ENCODE measurements at regions not wholly inside any gene's neighbourhood (a gene's known extent, or its start where the extent isn't known, plus 50 kb on each side); places are given as distances from the start of the nearest gene placed in this dataset.
"Not testable (repeated sequence)": the region's sequence is repeated elsewhere in the genome, so short reads cannot be mapped to it uniquely, and the experiment has no call there.

DNA sequence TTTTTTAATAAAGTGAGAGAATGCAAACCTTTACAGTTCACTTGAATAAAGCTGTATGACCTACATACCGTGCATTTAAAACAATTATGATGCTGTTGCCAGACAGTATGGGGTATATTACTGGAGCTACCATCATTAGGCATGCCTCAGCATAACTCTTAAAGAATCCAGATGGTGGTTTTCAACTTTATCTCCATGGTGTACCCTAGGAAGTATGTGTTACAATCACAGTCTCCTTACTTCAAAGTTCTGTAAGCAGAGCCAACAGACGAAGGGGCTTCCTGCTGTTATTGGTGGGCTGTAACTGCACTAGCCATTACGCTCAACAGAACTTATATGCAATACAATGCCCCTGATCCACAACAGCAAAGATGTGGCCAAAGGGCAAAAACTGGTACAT lies 803.3 kb downstream of the DTWD2 start:
- H3K4me1 ChIP-seq (replicated peaks in 1 of 2) = no peaks in the 10 kb centered on the region
- no peak overlapping the region for H3K27ac ChIP-seq
- in situ Hi-C loops (cut with MboI; ENCODE audit: low pct_unique_long_range_greater_than_20kb in 2 of 9, low sequenced_read_pairs in 9 of 9, unreplicated experiment in 9 of 9) = no loop called here
- H3K4me3 ChIP-seq = no peak overlapping the region
- ATAC-seq (replicated peaks in 6 of 8) = no peak
- 20 to 94% (median 60%) methylated on average over 1 to 3 of the region's 3 CpGs; no CpG with 5 or more reads in 2 of the 10 experiments for WGBS, 10 experiments

DNA sequence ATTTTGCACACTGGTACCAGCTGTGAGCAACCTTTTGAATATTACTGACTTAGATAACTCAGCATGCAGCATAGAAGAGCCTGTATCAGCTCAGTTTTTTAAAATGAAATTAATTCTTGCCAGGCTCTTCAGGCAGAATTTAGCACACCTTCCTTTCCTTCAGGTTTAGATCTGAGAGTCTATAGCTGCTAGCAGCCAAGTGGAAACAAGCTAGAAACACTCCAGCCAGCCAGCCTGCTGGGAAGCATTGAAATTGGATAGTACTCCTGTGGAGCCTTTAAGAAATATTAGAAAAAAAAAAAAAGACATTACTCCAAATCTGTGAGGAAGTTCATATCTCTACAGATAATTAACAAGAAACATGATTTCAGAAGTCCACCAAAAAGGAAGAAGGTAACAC lies 812.2 kb downstream of the DTWD2 start:
- Histone ChIP-seq H3K27ac (no peak overlapping the region), H3K4me1 (replicated peaks in 1 of 2) (peaks cover 0 to 9% of the 10 kb centered on the region in 2 donors), H3K4me3 (no peak overlapping the region)
- no peak for ATAC-seq (replicated peaks in 6 of 8)
- in situ Hi-C loops (cut with MboI; ENCODE audit: low pct_unique_long_range_greater_than_20kb in 2 of 9, low sequenced_read_pairs in 9 of 9, unreplicated experiment in 9 of 9) = no loop called here

DNA sequence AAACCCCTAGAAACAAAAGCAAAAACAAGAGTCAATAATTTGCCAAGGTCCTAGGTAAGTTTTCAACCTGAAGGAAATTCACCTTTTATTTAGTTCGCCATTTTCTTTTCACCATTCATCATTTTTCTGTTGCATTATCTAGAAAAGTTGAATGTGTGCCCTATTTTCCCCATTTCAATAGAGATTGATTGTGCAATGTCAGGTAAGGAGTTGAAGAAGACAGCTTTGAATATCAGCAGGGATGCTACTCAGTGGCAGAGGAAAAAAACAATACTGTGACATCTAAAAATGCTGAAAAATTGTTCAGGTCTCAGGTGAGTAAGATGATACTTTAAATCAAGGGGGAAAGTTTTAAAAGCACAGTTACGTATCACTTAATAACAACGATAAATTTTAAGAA lies 813.7 kb downstream of the DTWD2 start:
- no peak for ATAC-seq (replicated peaks in 6 of 8)
- in situ Hi-C loops (cut with MboI; ENCODE audit: low pct_unique_long_range_greater_than_20kb in 2 of 9, low sequenced_read_pairs in 9 of 9, unreplicated experiment in 9 of 9) = no loop called here
- WGBS, 10 experiments = 16 to 92% (median 74%) methylated on average over 1 to 3 of the region's 3 CpGs
- no peak overlapping the region for H3K27ac ChIP-seq
- H3K4me1 ChIP-seq (replicated peaks in 1 of 2) = peaks cover 0 to 9% of the 10 kb centered on the region in 2 donors
- no peak overlapping the region for H3K4me3 ChIP-seq

DNA sequence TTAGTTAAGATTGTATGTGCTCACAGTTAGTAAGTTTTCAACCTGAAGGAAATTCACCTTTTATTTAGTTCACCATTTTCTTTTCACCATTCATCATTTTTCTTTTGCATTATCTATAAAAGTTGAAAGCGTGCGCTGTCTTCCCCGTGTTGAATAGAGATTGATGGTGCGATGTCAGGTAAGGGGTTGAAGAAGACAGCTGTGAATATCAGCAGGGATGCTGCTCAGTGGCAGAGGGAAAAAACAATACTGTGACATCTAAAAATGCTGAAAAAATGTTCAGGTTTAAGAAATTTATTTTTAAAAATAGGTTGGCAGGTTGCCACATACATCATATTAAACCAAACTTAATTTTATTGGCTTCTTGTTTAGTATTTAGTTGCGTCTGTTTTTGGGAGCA lies 815.0 kb downstream of the DTWD2 start:
- peaks cover 0 to 6% of the 10 kb centered on the region in 2 donors for H3K4me1 ChIP-seq (replicated peaks in 1 of 2)
- in situ Hi-C loops (cut with MboI; ENCODE audit: low pct_unique_long_range_greater_than_20kb in 2 of 9, low sequenced_read_pairs in 9 of 9, unreplicated experiment in 9 of 9) = no loop called here
- H3K4me3 ChIP-seq = no peak overlapping the region
- no peak overlapping the region for H3K27ac ChIP-seq
- WGBS, 10 experiments = 67 to 100% (median 92%) methylated on average over 1 to 5 of the region's 5 CpGs; no CpG with 5 or more reads in 1 of the 10 experiments
- ATAC-seq (replicated peaks in 6 of 8) = no peak

DNA sequence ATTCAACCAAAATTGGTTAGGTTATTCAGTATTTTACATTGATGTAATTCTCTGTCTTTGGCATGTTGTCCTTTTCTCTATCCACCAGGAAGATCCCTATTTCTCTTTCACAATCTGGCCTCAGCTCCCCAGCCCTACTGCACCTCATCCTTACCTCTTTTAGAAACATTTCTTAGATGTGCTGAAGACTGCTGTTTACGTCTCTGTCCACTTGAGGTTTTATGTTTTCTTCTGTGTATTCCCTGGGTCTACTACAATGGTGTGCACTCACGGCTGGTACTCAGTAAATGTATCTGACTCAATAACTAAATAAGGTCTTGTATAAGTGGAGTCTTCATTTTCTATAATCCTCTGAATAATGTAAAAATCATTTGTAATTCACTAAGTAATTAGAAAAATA lies 822.7 kb downstream of the DTWD2 start:
- no peaks in the 10 kb centered on the region for H3K4me1 ChIP-seq (replicated peaks in 1 of 2)
- in situ Hi-C loops (cut with MboI; ENCODE audit: low pct_unique_long_range_greater_than_20kb in 2 of 9, low sequenced_read_pairs in 9 of 9, unreplicated experiment in 9 of 9) = no loop called here
- no peak overlapping the region for H3K27ac ChIP-seq
- ATAC-seq (replicated peaks in 6 of 8) = no peak
- WGBS, 10 experiments = 20 to 100% (median 82%) methylated on average over 1 to 2 of the region's 2 CpGs; no CpG with 5 or more reads in 4 of the 10 experiments
- no peak overlapping the region for H3K4me3 ChIP-seq

DNA sequence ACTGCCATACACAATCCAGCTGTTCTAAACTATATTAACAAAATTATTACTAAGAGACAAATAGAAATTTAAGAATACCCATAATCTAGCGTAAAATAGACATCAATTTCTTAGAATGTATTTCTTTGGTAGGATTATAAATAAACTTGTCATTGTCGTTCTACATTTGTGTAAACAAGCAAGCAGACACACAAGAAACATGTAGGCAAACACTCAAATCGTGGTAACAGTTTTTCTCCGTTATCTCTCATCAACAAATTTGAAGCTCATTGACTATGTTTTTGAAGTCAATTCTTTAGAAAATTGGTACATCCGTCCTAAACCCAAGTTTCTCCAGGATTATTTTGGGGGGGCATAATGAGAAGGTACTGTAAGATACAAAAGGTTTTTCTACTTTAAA lies 832.2 kb downstream of the DTWD2 start:
- in situ Hi-C loops (cut with MboI; ENCODE audit: low pct_unique_long_range_greater_than_20kb in 2 of 9, low sequenced_read_pairs in 9 of 9, unreplicated experiment in 9 of 9) = no loop called here
- no peaks in the 10 kb centered on the region for H3K4me1 ChIP-seq (replicated peaks in 1 of 2)
- no peak for ATAC-seq (replicated peaks in 6 of 8)
- H3K27ac ChIP-seq = no peak overlapping the region
- no peak overlapping the region for H3K4me3 ChIP-seq
- WGBS, 10 experiments = 31 to 100% (median 80%) methylated on average over 1 to 5 of the region's 5 CpGs

DNA sequence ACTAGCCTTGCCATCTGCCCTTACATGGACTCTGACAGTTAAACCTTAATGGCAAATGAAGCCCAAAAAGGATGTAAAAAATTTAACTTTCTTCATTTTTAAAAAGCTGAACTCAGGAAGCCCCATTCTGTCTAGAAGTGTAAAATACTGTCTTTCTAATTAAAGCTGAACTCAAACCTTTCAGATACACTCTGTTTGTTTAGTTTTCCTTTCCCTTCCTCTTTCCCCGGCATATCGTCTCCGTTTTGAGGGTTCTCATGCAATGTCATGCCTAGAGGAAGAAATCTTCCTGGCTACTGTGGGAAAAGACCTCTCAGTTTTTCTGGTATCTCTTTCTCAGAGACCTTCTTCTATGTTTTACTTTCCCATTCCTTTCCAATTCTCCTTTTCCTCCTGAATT lies 841.5 kb downstream of the DTWD2 start:
- no peak overlapping the region for H3K27ac ChIP-seq
- H3K4me1 ChIP-seq (replicated peaks in 1 of 2) = no peaks in the 10 kb centered on the region
- ATAC-seq (replicated peaks in 6 of 8) = no peak
- in situ Hi-C loops (cut with MboI; ENCODE audit: low pct_unique_long_range_greater_than_20kb in 2 of 9, low sequenced_read_pairs in 9 of 9, unreplicated experiment in 9 of 9) = no loop called here
- 35 to 95% (median 59%) methylated on average over 2 to 3 of the region's 3 CpGs; no CpG with 5 or more reads in 1 of the 10 experiments for WGBS, 10 experiments
- no peak overlapping the region for H3K4me3 ChIP-seq

DNA sequence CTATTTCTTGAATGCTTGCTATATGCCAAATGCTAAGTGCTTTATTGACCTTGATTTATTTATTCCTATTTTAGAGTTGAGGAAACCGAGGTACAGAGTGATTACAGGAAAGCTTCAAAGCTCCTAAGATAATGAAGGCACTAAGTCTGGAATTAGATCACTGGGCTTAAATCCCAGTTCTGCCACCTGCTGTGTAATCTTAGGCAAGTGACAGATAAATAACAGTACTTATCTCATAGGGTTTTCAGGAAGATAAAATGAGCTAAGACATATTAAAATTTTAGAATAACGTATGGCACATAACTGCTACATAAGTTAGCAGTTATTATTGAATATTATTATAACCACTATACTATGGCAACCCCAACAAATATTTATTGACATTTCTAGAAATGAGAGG lies 843.8 kb downstream of the DTWD2 start:
- no peak overlapping the region for H3K27ac ChIP-seq
- ATAC-seq (replicated peaks in 6 of 8) = no peak
- H3K4me3 ChIP-seq = no peak overlapping the region
- H3K4me1 ChIP-seq (replicated peaks in 1 of 2) = no peaks in the 10 kb centered on the region
- in situ Hi-C loops (cut with MboI; ENCODE audit: low pct_unique_long_range_greater_than_20kb in 2 of 9, low sequenced_read_pairs in 9 of 9, unreplicated experiment in 9 of 9) = no loop called here
- WGBS, 10 experiments = 0 to 86% (median 56%) methylated on average over 1 to 2 of the region's 2 CpGs; no CpG with 5 or more reads in 2 of the 10 experiments

DNA sequence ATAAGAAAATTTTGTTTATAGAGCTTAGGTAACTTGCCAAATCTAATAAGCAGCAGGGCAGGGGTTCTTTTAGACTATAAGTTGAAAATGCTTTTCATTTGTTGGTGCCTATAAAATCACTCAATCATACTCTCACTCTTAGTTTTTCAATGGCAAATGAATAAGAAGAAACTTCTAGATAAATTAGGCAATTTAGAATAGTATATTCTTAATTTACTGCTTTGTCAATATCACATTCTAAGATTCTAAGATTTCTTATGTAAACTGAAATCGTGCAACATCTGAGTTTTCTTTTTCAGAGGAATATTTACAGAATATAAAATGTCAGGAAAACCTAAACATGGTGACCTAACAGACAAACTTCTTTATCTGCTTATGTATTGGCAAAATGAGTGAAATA lies 849.0 kb downstream of the DTWD2 start:
- no peak for ATAC-seq (replicated peaks in 6 of 8)
- in situ Hi-C loops (cut with MboI; ENCODE audit: low pct_unique_long_range_greater_than_20kb in 2 of 9, low sequenced_read_pairs in 9 of 9, unreplicated experiment in 9 of 9) = no loop called here
- Histone ChIP-seq H3K4me1 (replicated peaks in 1 of 2) (no peaks in the 10 kb centered on the region), H3K27ac (no peak overlapping the region), H3K4me3 (no peak overlapping the region)
- 0 to 92% (median 65%) methylated on average over 1 of the region's 1 CpG for WGBS, 10 experiments

DNA sequence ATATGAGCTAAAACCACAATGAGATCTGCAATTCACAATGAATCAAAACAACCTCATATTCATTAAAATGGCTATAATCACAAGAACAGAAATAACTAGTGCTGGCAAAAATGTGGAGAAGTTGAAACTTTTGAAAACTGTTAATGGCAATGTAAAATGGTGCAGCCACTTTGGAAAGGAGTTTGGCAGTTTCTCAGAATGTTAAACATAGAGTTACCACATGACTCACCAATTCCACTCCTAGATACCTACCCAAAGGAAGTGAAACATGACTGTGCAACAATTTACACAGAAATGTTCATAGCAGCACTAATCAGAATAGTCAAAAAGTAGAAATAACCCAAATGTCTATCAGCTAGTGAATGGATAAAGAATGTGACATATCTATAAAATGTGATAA lies 862.2 kb downstream of the DTWD2 start:
- in situ Hi-C loops (cut with MboI; ENCODE audit: low pct_unique_long_range_greater_than_20kb in 2 of 9, low sequenced_read_pairs in 9 of 9, unreplicated experiment in 9 of 9) = no loop called here
- Histone ChIP-seq H3K4me3 (no peak overlapping the region), H3K27ac (no peak overlapping the region), H3K4me1 (replicated peaks in 1 of 2) (no peaks in the 10 kb centered on the region)
- peak in 1 of 8 experiments; percentile 40 for ATAC-seq (replicated peaks in 6 of 8)

DNA sequence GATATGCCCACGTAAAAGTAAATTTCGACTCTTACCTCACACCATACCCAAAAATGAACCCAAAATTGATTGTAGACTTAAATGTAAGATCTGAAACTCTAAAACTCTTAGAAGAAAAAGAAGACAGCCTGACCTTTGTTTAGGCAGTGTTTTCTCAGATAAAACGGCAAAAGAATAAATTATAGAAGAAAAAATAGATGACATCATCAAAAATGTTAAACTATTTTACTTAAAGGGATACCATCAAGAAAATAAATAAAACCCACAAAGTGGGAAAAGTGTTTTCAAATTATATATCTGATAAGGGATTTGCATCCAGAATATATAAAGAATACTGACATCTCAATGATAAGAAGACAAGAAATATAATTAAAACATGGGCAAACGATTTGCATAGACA lies 862.7 kb downstream of the DTWD2 start:
- 25 to 95% (median 84%) methylated on average over 2 to 4 of the region's 4 CpGs for WGBS, 10 experiments
- in situ Hi-C loops (cut with MboI; ENCODE audit: low pct_unique_long_range_greater_than_20kb in 2 of 9, low sequenced_read_pairs in 9 of 9, unreplicated experiment in 9 of 9) = no loop called here
- Histone ChIP-seq H3K4me3 (no peak overlapping the region), H3K27ac (no peak overlapping the region), H3K4me1 (replicated peaks in 1 of 2) (no peaks in the 10 kb centered on the region)
- no peak for ATAC-seq (replicated peaks in 6 of 8)

DNA sequence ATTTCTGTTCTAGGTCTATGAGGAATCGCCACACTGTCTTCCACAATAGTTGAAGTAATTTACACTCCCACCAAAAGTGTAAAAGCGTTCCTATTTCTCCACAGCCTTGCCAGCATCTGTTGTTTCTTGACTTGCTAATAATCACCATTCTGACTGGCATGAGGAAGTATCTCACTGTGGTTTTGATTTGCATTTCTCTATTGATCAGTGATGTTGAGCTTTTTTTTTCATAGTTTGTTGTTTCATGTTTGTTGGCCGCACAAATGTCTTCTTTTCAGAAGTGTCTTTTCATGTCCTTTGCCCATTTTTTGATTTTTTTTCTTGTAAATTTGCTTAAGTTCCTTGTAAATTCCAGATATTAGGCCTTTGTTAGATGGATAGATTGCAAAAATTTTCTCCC lies 867.1 kb downstream of the DTWD2 start:
- Histone ChIP-seq H3K27ac (no peak overlapping the region), H3K4me1 (replicated peaks in 1 of 2) (no peaks in the 10 kb centered on the region), H3K4me3 (no peak overlapping the region)
- in situ Hi-C loops (cut with MboI; ENCODE audit: low pct_unique_long_range_greater_than_20kb in 2 of 9, low sequenced_read_pairs in 9 of 9, unreplicated experiment in 9 of 9) = no loop called here
- WGBS, 10 experiments = 33 to 100% (median 90%) methylated on average over 1 to 3 of the region's 3 CpGs
- ATAC-seq (replicated peaks in 6 of 8) = no peak

DNA sequence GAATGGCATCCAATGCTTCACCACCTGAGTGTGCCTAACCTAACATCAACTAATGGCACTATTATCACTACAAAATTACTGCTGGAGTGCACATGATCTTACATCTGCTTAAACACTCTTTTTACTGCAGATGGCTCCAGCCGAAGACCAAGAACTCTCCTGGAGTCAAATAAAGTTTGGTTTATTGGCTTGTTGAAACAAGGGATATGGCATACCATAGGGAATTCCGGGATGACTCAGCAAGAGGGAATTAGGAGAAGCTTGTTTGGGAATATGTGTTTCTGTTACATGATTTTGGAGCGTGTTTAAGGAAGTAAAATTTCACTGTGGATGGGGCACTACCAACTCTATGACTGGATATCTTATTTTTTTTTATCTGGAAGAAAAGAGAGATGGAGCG lies 872.6 kb downstream of the DTWD2 start:
- no peaks in the 10 kb centered on the region for H3K4me1 ChIP-seq (replicated peaks in 1 of 2)
- in situ Hi-C loops (cut with MboI; ENCODE audit: low pct_unique_long_range_greater_than_20kb in 2 of 9, low sequenced_read_pairs in 9 of 9, unreplicated experiment in 9 of 9) = no loop called here
- no peak for ATAC-seq (replicated peaks in 6 of 8)

DNA sequence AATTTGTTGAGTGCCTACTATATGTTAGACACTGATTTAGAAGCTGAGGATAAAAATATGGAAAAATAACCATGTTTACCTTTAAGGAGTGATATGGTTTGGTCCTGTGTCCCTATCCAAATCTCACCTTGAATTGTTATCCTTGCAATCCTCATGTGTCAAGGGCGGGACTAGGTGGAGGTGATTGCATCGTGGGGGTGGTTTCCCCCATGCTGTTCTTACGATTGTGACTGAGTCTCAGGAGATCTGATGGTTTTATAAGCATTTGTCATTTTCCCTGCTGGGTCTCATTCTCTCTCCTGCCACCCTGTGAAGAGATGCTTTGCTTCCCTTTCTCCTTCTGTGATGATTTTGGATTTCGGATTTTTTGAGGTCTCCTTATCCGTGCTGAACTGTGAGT lies 876.4 kb downstream of the DTWD2 start:
- H3K4me1 ChIP-seq (replicated peaks in 1 of 2) = no peaks in the 10 kb centered on the region
- H3K27ac ChIP-seq = no peak overlapping the region
- ATAC-seq (replicated peaks in 6 of 8) = no peak
- no peak overlapping the region for H3K4me3 ChIP-seq
- 4 to 94% (median 50%) methylated on average over 2 to 5 of the region's 5 CpGs; no CpG with 5 or more reads in 1 of the 10 experiments for WGBS, 10 experiments
- in situ Hi-C loops (cut with MboI; ENCODE audit: low pct_unique_long_range_greater_than_20kb in 2 of 9, low sequenced_read_pairs in 9 of 9, unreplicated experiment in 9 of 9) = no loop called here

More for the DNA sequence above, 872.6 kb downstream of the DTWD2 start:
- H3K4me3 ChIP-seq = no peak overlapping the region
- no peak overlapping the region for H3K27ac ChIP-seq
- 18 to 100% (median 70%) methylated on average over 2 to 4 of the region's 4 CpGs for WGBS, 10 experiments

DNA sequence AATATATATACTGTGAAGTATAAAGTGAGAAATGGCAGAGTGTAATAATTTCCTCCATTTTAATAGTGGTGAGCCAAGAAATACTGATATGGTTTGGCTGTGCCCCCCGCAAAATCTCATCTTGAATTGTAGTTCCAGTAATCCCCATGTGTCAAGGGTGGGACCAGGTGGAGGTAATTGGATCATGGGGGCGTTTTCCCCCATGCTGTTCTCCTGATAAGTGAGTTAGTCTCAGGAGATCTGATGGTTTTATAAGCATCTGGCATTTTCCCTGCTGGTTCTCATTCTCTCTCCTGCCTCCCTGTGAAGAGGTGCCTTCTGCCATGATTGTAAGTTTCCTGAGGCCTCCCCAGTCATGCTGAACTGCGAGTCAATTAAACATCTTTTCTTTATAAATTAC lies 881.1 kb downstream of the DTWD2 start:
- H3K4me3 ChIP-seq; in situ Hi-C loops (cut with MboI; ENCODE audit: low pct_unique_long_range_greater_than_20kb in 2 of 9, low sequenced_read_pairs in 9 of 9, unreplicated experiment in 9 of 9); ATAC-seq (replicated peaks in 6 of 8); H3K4me1 ChIP-seq (replicated peaks in 1 of 2); H3K27ac ChIP-seq: not testable (repeated sequence)
- 4 to 100% (median 83%) methylated on average over 1 to 3 of the region's 3 CpGs; no CpG with 5 or more reads in 2 of the 10 experiments for WGBS, 10 experiments

All from motor neuron (in vitro differentiated cells).